Calu3 (cell line): ENCODE measurements at regions not wholly inside any gene's neighbourhood (a gene's known extent, or its start where the extent isn't known, plus 50 kb on each side); places are given as distances from the start of the nearest gene placed in this dataset.

Source experiments
- BruUV-seq: library from RNA; stranded (reverse); fragments of 400-500 nt; replicated peaks from 2 replicates; lab custom pipeline; 2021; lab: Mats Ljungman, UMichigan
- CTCF ChIA-PET: fragments of 300-600 bp; sonication (Branson Sonifier 250); formaldehyde crosslinking; loops from one replicate; lab custom pipeline; 2022; ENCODE audit warnings: antibody characterized with exemption; lab: Charles Lee
- DNase-seq: peaks from one replicate; pipeline ENCODE4 v3.0.0; 2022
- H3K27ac Mint-ChIP-seq: one replicate; pipeline ENCODE4 v1.8.0; 2022; ENCODE audit warnings: mixed read lengths; ENCODE audit not compliant: unreplicated experiment
- H3K27me3 Mint-ChIP-seq: one replicate; pipeline ENCODE4 v1.8.0; 2022; ENCODE audit warnings: mixed read lengths; ENCODE audit not compliant: unreplicated experiment
- H3K36me3 Mint-ChIP-seq: one replicate; pipeline ENCODE4 v1.8.0; 2022; ENCODE audit warnings: mild to moderate bottlenecking, moderate library complexity, mixed read lengths; ENCODE audit not compliant: insufficient read depth, unreplicated experiment
- H3K4me1 Mint-ChIP-seq: one replicate; pipeline ENCODE4 v1.8.0; 2022; ENCODE audit warnings: mild to moderate bottlenecking, low read depth, mixed read lengths; ENCODE audit not compliant: unreplicated experiment
- H3K4me3 Mint-ChIP-seq: one replicate; pipeline ENCODE4 v1.8.0; 2022; ENCODE audit warnings: mild to moderate bottlenecking, low read depth, moderate library complexity, mixed read lengths; ENCODE audit not compliant: unreplicated experiment
- H3K9me3 Mint-ChIP-seq: one replicate; pipeline ENCODE4 v1.8.0; 2022; ENCODE audit warnings: low read depth, mixed read lengths; ENCODE audit not compliant: unreplicated experiment
- intact Hi-C: fragments of 100-400 bp; cut with micrococcal nuclease; formaldehyde crosslinking; loops from one replicate; pipeline ENCODE4 v1.10.0; 2022; ENCODE audit not compliant: unreplicated experiment
- TF ChIP-seq, protein P1 (sequence below): fragments of 200-600 bp; IDR thresholded peaks from one replicate; pipeline ENCODE4 v1.8.0; 2022; ENCODE audit warnings: antibody characterized with exemption; ENCODE audit not compliant: unreplicated experiment

DNA sequence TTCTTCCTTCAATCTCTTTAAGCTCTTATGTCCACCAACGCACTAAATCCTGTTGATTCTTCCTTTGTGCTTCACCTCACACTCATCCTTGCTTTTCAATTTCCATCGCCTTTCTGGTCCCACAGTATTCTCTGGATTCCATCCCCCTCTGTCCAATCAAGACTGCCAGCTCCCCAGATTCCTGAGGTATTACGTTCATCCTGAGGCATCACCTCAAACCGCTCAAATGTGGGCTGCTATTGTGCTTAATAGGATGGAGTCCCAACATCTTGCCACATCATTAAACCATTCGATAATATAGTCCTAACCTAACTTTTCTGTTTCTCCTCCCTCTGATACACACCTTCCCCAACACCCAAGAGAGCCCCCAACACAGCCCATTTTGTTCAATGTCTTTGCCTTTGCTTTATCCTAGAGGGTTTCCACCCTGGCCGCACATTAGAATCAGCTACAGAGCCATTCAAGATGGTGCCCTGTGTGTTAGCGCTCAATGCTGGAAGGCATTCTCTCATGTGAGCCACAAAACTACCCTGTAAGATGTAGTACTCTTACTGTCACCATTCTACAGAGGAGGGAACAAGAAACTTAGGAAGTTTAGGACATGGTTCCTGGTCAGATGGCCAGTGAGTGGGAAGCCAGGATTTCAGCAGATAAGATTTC is 79.5 kb upstream of the LEP start:
- peaks cover 2% of the 10 kb centered on the region for H3K36me3 Mint-ChIP-seq
- CTCF ChIA-PET: no interaction called here
- DNase-seq: no peak
- peaks cover 67% of the 10 kb centered on the region for H3K27me3 Mint-ChIP-seq
- H3K27ac Mint-ChIP-seq: no peak overlapping the region
- H3K4me3 Mint-ChIP-seq: no peak overlapping the region
- intact Hi-C loops: loop anchor here (5.0 kb wide), 1 partner anchor 574 kb away; the partner anchor contains the start of genes ARF5 and GCC1
- TF ChIP-seq, protein P1, sequence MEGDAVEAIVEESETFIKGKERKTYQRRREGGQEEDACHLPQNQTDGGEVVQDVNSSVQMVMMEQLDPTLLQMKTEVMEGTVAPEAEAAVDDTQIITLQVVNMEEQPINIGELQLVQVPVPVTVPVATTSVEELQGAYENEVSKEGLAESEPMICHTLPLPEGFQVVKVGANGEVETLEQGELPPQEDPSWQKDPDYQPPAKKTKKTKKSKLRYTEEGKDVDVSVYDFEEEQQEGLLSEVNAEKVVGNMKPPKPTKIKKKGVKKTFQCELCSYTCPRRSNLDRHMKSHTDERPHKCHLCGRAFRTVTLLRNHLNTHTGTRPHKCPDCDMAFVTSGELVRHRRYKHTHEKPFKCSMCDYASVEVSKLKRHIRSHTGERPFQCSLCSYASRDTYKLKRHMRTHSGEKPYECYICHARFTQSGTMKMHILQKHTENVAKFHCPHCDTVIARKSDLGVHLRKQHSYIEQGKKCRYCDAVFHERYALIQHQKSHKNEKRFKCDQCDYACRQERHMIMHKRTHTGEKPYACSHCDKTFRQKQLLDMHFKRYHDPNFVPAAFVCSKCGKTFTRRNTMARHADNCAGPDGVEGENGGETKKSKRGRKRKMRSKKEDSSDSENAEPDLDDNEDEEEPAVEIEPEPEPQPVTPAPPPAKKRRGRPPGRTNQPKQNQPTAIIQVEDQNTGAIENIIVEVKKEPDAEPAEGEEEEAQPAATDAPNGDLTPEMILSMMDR: no peak
- peaks cover 29% of the 10 kb centered on the region for H3K4me1 Mint-ChIP-seq
- no peaks in the 10 kb centered on the region for H3K9me3 Mint-ChIP-seq
- no TSS peak for BruUV-seq

DNA sequence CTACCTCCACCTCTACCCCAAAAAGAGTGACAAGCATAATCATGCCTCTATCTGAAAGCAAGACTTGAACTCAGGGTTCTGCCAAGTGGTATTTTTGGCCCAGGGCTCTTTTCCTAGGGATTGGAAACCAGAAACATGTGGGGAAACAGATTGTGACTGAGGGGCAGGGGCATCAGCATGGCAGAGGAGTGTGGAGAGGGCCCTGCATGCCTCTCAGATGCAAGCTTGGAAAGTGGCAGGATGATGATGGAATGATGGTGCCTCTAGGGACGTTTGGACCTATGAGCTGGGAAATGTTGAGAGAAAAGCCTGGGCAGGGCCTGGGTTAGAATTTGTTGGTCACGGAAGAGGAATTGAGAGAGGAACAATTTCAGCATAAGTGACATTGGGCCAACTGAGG is 78.4 kb upstream of the LEP start:
- Mint-ChIP-seq H3K4me3 (no peak overlapping the region), H3K27me3 (peaks cover 63% of the 10 kb centered on the region), H3K36me3 (peaks cover 12% of the 10 kb centered on the region), H3K27ac (peak overlapping the region; percentile 5), H3K9me3 (no peaks in the 10 kb centered on the region), H3K4me1 (peaks cover 29% of the 10 kb centered on the region)
- TF ChIP-seq, protein P1: no peak
- intact Hi-C loops: loop anchor here (5.0 kb wide), 1 partner anchor 575 kb away; the partner anchor contains the start of genes ARF5 and GCC1
- no TSS peak for BruUV-seq
- CTCF ChIA-PET: no interaction called here
- DNase-seq: no peak

DNA sequence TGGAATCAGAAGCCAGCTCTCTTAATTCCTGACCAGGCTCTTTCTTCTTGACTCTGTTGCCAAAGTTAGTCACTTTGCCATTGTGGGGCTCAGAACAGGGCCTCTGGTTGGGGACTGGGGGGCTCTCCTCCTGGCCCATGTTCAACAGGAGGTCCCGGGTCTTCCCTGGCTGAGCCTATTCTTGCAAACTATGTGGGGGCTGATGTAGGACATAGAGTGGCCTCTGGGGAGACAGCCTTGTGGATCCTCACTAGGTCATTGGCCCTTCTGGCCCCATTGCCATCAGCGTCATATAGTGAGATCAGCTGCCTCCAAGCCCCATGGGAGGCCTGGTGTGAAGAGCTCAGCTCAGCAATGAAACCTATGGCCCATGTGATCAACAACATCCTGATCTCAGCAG is 77.6 kb upstream of the LEP start:
- CTCF ChIA-PET: interaction anchor here (1.5 kb wide), 1 partner anchor 46 kb away, joined by 7 read pairs; no protein-coding TSS in a partner anchor
- BruUV-seq: no TSS peak
- Mint-ChIP-seq H3K27me3 (peaks cover 63% of the 10 kb centered on the region), H3K9me3 (no peaks in the 10 kb centered on the region), H3K27ac (peak overlapping the region; percentile 39), H3K4me1 (peaks cover 29% of the 10 kb centered on the region), H3K4me3 (no peak overlapping the region), H3K36me3 (peaks cover 20% of the 10 kb centered on the region)
- intact Hi-C loops: loop anchor here (5.0 kb wide), 1 partner anchor 576 kb away; the partner anchor contains the start of genes ARF5 and GCC1
- TF ChIP-seq, protein P1: no peak
- no peak for DNase-seq

DNA sequence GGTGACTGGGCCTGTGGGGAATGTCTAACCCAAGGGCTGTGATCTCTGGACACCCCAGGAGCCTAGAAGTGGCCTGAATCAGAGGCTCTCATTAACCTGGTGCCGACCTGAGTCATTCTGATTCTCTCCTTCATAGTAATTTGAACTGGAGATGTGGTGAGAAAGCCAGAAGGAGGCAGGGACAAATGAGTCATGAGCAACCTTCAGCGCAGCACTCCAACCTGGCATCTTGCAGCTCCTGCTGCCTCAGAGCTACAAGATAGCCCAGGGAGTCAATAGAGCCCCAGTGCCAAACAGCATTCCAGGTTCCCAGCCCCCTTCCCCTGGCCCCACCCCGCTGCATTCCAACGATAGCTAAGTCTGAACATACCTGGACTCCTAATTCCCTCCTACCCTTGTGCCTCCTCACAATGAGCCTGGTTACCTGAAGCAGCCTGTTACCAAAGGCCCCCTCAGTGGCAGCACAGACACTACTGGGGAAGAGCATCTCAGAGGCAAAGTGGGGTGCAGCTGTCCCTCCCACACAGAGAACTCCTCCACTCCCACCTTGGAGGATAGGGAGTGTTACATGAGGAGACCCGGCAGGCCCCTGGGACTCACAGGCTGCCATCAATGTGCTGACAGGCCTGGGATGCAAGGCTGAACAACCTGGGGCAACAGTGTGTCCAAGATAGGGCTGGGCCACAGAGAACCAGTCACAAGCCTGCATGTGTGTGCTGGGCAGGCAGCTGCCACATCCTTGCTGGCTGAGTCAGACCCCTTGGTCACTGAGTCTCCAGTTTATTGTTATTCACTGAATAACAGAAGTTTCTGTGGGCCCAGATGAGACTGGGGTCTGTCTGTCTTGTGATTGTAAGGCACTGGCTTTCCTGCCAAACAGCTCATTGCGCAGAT is 76.8 kb upstream of the LEP start:
- H3K27me3 Mint-ChIP-seq: peaks cover 63% of the 10 kb centered on the region
- TF ChIP-seq, protein P1: no peak
- H3K36me3 Mint-ChIP-seq: peaks cover 23% of the 10 kb centered on the region
- no peaks in the 10 kb centered on the region for H3K9me3 Mint-ChIP-seq
- DNase-seq: peak; percentile 77
- H3K4me1 Mint-ChIP-seq: peaks cover 29% of the 10 kb centered on the region
- CTCF ChIA-PET: interaction anchor here (0.9 to 1.5 kb wide), 2 partner anchors 12 to 45 kb away, joined by 3 to 7 read pairs; no protein-coding TSS in a partner anchor
- intact Hi-C loops: loop anchor here (5.0 kb wide), 1 partner anchor 577 kb away; the partner anchor contains the start of genes ARF5 and GCC1
- BruUV-seq: no TSS peak
- H3K4me3 Mint-ChIP-seq: no peak overlapping the region
- peak overlapping the region; percentile 39 for H3K27ac Mint-ChIP-seq
